PC-9 (cell line): ENCODE measurements at regions not wholly inside any gene's neighbourhood (a gene's known extent, or its start where the extent isn't known, plus 50 kb on each side); places are given as distances from the start of the nearest gene placed in this dataset.

Experiments
- BruUV-seq: library from RNA; stranded (reverse); fragments of 400-500 nt; replicated peaks from 2 replicates; lab custom pipeline; 2021; lab: Mats Ljungman, UMichigan
- CTCF ChIA-PET: fragments of 300-600 bp; sonication (Branson Sonifier 250); formaldehyde crosslinking; loops from one replicate; lab custom pipeline; 2022; ENCODE audit warnings: antibody characterized with exemption; lab: Charles Lee
- POLR2A ChIA-PET: fragments of 300-600 bp; sonication (Branson Sonifier 250); formaldehyde crosslinking; loops from one replicate; lab custom pipeline; 2022; ENCODE audit warnings: antibody characterized with exemption; ENCODE audit not compliant: unreplicated experiment; lab: Charles Lee
- DNase-seq, 2 experiments: peaks; one replicate each; pipeline versions ENCODE4 v3.0.0 to v3.0.0-alpha.2; 2015 to 2022; ENCODE audit warnings: mixed read lengths in 1 of 2
- H2AFZ ChIP-seq: fragments of 200-600 bp; sonication (generic); 2 replicates; pipeline ENCODE4 v1.8.1; 2017; ENCODE audit warnings: antibody characterized with exemption
- H3F3A ChIP-seq: fragments of 200-600 bp; sonication (generic); 2 replicates; pipeline ENCODE4 v1.8.1; 2017; ENCODE audit warnings: antibody characterized with exemption, mild to moderate bottlenecking, low read depth; ENCODE audit not compliant: insufficient read depth
- H3K27ac ChIP-seq: fragments of 200-600 bp; sonication (generic); 2 replicates; pipeline ENCODE4 v1.6.1; 2016; ENCODE audit warnings: mixed run types
- H3K27me3 ChIP-seq: fragments of 200-600 bp; sonication (generic); 2 replicates; pipeline ENCODE4 v1.6.1; 2016; ENCODE audit warnings: low read depth, mixed run types; ENCODE audit not compliant: insufficient read depth
- H3K36me3 ChIP-seq: fragments of 200-600 bp; sonication (generic); 2 replicates; pipeline ENCODE4 v1.6.1; 2016; ENCODE audit warnings: low read depth, mixed run types
- H3K4me1 ChIP-seq: fragments of 200-600 bp; sonication (generic); replicated peaks from 2 replicates; pipeline ENCODE4 v1.6.1; 2016; ENCODE audit warnings: mixed run types; ENCODE audit not compliant: insufficient read depth
- H3K4me2 ChIP-seq: fragments of 200-600 bp; sonication (generic); 2 replicates; pipeline ENCODE4 v1.6.1; 2017; ENCODE audit warnings: mixed run types
- H3K4me3 ChIP-seq: fragments of 200-600 bp; sonication (generic); 2 replicates; pipeline ENCODE4 v1.6.1; 2016; ENCODE audit warnings: mixed run types
- H3K79me2 ChIP-seq: fragments of 200-600 bp; sonication (generic); 2 replicates; pipeline ENCODE4 v1.6.1; 2017; ENCODE audit warnings: low read depth, mixed run types
- H3K9me2 ChIP-seq: fragments of 200-600 bp; sonication (generic); 2 replicates; pipeline ENCODE4 v1.8.1; 2017; ENCODE audit warnings: mild to moderate bottlenecking; ENCODE audit not compliant: insufficient read depth
- H3K9me3 ChIP-seq: fragments of 200-600 bp; sonication (generic); 2 replicates; pipeline ENCODE4 v1.8.1; 2016; ENCODE audit warnings: low read depth; ENCODE audit not compliant: insufficient read depth
- H4K20me1 ChIP-seq: fragments of 200-600 bp; sonication (generic); 2 replicates; pipeline ENCODE4 v1.8.1; 2017; ENCODE audit not compliant: insufficient read depth
- CTCF ChIP-seq: fragments of 200-600 bp; sonication (generic); conservative IDR thresholded peaks from 2 replicates; pipeline ENCODE4 v1.6.1; 2017; ENCODE audit warnings: mixed run types, antibody characterized with exemption, mild to moderate bottlenecking, moderate library complexity
- EZH2 ChIP-seq: fragments of 200-600 bp; sonication (generic); IDR thresholded peaks from 2 replicates; pipeline ENCODE4 v1.8.0; 2017; ENCODE audit warnings: antibody characterized with exemption, low read depth
- intact Hi-C: fragments of 100-400 bp; cut with micrococcal nuclease; formaldehyde crosslinking; loops from one replicate; pipeline ENCODE4 v1.10.0; 2022; ENCODE audit not compliant: unreplicated experiment

GRCh38 chr4:126582737-126583136 is 1050.0 kb upstream of the INTU start:
- H4K20me1 ChIP-seq, result no peaks in the 10 kb centered on the region
- H3K9me3 ChIP-seq, result no peaks in the 10 kb centered on the region
- H3K27ac ChIP-seq, result no peak overlapping the region
- H3K27me3 ChIP-seq, result no peaks in the 10 kb centered on the region
- no peaks in the 10 kb centered on the region for H3K36me3 ChIP-seq
- H3F3A ChIP-seq, result no peaks in the 10 kb centered on the region
- no peaks in the 10 kb centered on the region for H3K4me1 ChIP-seq
- H2AFZ ChIP-seq, result no peak overlapping the region
- POLR2A ChIA-PET, result no interaction called here
- H3K79me2 ChIP-seq, result no peaks in the 10 kb centered on the region
- no TSS peak for BruUV-seq
- DNase-seq, result no peak
- no peaks in the 10 kb centered on the region; the same call in 1 of the 2 replicates for H3K9me2 ChIP-seq
- intact Hi-C loops, result no loop called here
- CTCF ChIA-PET, result no interaction called here
- H3K4me2 ChIP-seq, result no peak overlapping the region
- H3K4me3 ChIP-seq, result no peak overlapping the region
- TF ChIP-seq CTCF (no peak), EZH2 (no peak)

GRCh38 chr4:126583509-126583908 is 1049.2 kb upstream of the INTU start:
- no peak; the same call in 1 of the 2 replicates for TF ChIP-seq CTCF
- no peak for TF ChIP-seq EZH2
- no TSS peak for BruUV-seq
- H2AFZ ChIP-seq, result no peak overlapping the region
- intact Hi-C loops, result no loop called here
- no peaks in the 10 kb centered on the region for H3K79me2 ChIP-seq
- ChIA-PET POLR2A (no interaction called here), CTCF (no interaction called here)
- H3F3A ChIP-seq, result no peaks in the 10 kb centered on the region
- H3K27ac ChIP-seq, result no peak overlapping the region
- no peaks in the 10 kb centered on the region for H3K9me3 ChIP-seq
- no peaks in the 10 kb centered on the region for H3K27me3 ChIP-seq
- H3K9me2 ChIP-seq, result no peaks in the 10 kb centered on the region; the same call in 1 of the 2 replicates
- H3K4me1 ChIP-seq, result no peaks in the 10 kb centered on the region
- H4K20me1 ChIP-seq, result no peaks in the 10 kb centered on the region
- no peak for DNase-seq
- H3K4me2 ChIP-seq, result no peak overlapping the region
- no peak overlapping the region for H3K4me3 ChIP-seq
- H3K36me3 ChIP-seq, result no peaks in the 10 kb centered on the region

GRCh38 chr4:126591583-126591982 is 1041.2 kb upstream of the INTU start:
- CTCF ChIA-PET, result interaction anchor here (0.7 kb wide), 1 partner anchor 1135 kb away, joined by 3 read pairs; no protein-coding TSS in a partner anchor
- 0 out of 2 replicates have a peak, but pooled peaks cover 8% of the 10 kb centered on the region for H3K9me3 ChIP-seq
- no peaks in the 10 kb centered on the region for H3K4me1 ChIP-seq
- H2AFZ ChIP-seq, result no peak overlapping the region
- no peaks in the 10 kb centered on the region for H3K79me2 ChIP-seq
- DNase-seq, result no peak
- H3K27ac ChIP-seq, result no peak overlapping the region
- no peaks in the 10 kb centered on the region for H4K20me1 ChIP-seq
- no peaks in the 10 kb centered on the region for H3K36me3 ChIP-seq
- H3K27me3 ChIP-seq, result no peaks in the 10 kb centered on the region
- POLR2A ChIA-PET, result no interaction called here
- H3K9me2 ChIP-seq, result no peaks in the 10 kb centered on the region; the same call in 1 of the 2 replicates
- TF ChIP-seq CTCF, result no peak
- no peak for TF ChIP-seq EZH2
- intact Hi-C loops, result no loop called here
- no peaks in the 10 kb centered on the region for H3F3A ChIP-seq
- no peak overlapping the region for H3K4me2 ChIP-seq
- H3K4me3 ChIP-seq, result no peak overlapping the region
- BruUV-seq, result no TSS peak
